Muscle layer of colon (tissue), 2 donors: ENCODE measurements at regions not wholly inside any gene's neighbourhood (a gene's known extent, or its start where the extent isn't known, plus 50 kb on each side); places are given as distances from the start of the nearest gene placed in this dataset.

Experiments used
- H3K27ac ChIP-seq: one replicate; pipeline ENCODE4 v1.7.0; 2013; ENCODE audit warnings: low read depth, mild to moderate bottlenecking, low read length, moderate library complexity
- H3K27me3 ChIP-seq, 2 donors: one replicate each; pipeline ENCODE4 v1.7.0; 2013; ENCODE audit warnings: low read length in 2 of 2, mild to moderate bottlenecking in 2 of 2; ENCODE audit not compliant: insufficient read depth in 2 of 2, control insufficient read depth in 1 of 2
- H3K36me3 ChIP-seq: one replicate; pipeline ENCODE4 v1.7.0; 2013; ENCODE audit warnings: mild to moderate bottlenecking, low read length; ENCODE audit not compliant: insufficient read depth
- H3K4me1 ChIP-seq: one replicate; pipeline ENCODE4 v1.7.0; 2013; ENCODE audit warnings: mild to moderate bottlenecking, low read length; ENCODE audit not compliant: insufficient read depth
- H3K4me3 ChIP-seq, 2 donors: one replicate each; pipeline ENCODE4 v1.7.0; 2013; ENCODE audit warnings: low read length in 2 of 2, low read depth in 1 of 2, mild to moderate bottlenecking in 1 of 2, moderate library complexity in 1 of 2
- H3K9ac ChIP-seq: one replicate; pipeline ENCODE4 v1.7.0; 2013; ENCODE audit warnings: low read length
- H3K9me3 ChIP-seq: one replicate; pipeline ENCODE4 v1.7.0; 2013; ENCODE audit warnings: mild to moderate bottlenecking, low read length
- donor health status: abdominal sarcoma.
- donor health status: Adenocarcinoma of cecum.

DNA sequence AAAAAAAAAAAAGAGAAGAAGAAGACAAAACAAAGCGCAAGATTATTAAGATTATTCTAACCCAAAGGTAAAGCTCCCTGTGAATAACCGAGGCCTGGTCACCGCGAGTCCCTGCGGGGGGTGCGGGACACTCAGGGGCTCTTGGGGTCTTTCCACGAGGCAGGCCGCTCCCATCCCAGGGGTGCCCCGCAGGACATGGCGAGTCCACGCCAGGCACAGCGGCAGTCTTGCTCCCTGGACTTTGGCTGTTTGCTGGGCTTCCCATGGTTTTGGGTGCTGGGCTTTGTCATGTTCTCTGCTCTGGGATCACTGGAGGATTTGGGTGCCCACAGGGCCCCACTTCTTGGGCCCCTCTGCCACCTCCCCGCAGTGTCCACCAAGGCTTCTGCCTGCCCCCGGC is 137.4 kb upstream of the TCERG1L start:
- H3K27me3 ChIP-seq, result peaks cover 5 to 20% of the 10 kb centered on the region in 2 donors
- H3K27ac ChIP-seq, result no peak overlapping the region
- no peaks in the 10 kb centered on the region for H3K36me3 ChIP-seq

GRCh38 chr10:131450216-131450765 is 138.8 kb upstream of the TCERG1L start:
- Histone ChIP-seq H3K9me3 (no peaks in the 10 kb centered on the region), H3K4me3 (no peak overlapping the region), H3K9ac (no peak overlapping the region), H3K36me3 (no peaks in the 10 kb centered on the region), H3K27me3 (peaks cover 8 to 12% of the 10 kb centered on the region in 2 donors), H3K27ac (no peak overlapping the region), H3K4me1 (peaks cover 4% of the 10 kb centered on the region)

More for the DNA sequence above, 137.4 kb upstream of the TCERG1L start:
- Histone ChIP-seq H3K4me3 (no peak overlapping the region), H3K4me1 (peaks cover 3% of the 10 kb centered on the region), H3K9ac (no peak overlapping the region), H3K9me3 (no peaks in the 10 kb centered on the region)

- H3K27me3 ChIP-seq, result peaks cover 8 to 12% of the 10 kb centered on the region in 2 donors
- H3K4me3 ChIP-seq, result no peak overlapping the region
- no peak overlapping the region for H3K27ac ChIP-seq
- no peaks in the 10 kb centered on the region for H3K36me3 ChIP-seq
- H3K9ac ChIP-seq, result no peak overlapping the region
- H3K4me1 ChIP-seq, result peaks cover 4% of the 10 kb centered on the region
- no peaks in the 10 kb centered on the region for H3K9me3 ChIP-seq
Observed at GRCh38 chr10:131451407-131452015, 140.0 kb upstream of the TCERG1L start.

DNA sequence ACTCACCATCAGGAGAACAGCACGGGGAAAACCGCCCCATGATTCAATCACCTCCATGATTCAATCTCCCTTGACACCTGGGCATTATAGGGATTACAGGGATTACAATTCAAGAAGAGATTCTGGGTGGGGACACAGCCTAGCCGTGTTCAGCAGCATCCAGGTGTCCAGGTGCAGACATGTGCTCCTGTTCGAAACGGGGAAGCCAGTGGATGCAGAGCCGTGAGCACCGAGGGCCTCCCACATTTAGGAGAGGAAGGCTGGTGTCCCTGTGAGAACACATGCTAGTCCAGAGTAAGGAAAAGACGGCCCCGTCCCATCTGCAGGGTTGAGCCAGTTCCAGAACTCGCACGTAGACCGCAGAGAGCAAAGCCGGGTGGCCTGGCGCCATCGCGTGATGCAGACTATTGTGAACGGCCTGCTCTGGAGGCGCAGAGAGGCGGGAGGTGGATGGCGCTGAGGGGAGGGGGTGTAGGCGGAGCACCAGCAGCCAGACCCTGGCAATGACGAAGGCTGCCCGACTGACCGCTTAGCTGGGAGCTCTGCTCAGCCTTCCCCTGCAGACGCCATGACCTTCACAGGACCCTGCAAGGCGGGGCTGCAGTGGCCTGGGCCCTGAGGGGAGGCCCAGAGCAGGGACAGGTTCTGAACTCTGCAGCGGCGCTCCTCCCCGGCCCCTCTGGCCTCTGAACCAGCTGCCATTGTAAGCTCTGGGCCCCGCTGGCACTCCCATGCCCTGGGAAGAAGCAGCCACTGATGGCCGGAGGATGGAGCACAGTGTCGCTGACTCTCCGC is 141.6 kb upstream of the TCERG1L start:
- Histone ChIP-seq H3K36me3 (no peaks in the 10 kb centered on the region), H3K4me3 (no peak overlapping the region), H3K27ac (no peak overlapping the region)

GRCh38 chr10:131453721-131454634 is 142.5 kb upstream of the TCERG1L start:
- peaks cover 4% of the 10 kb centered on the region for H3K4me1 ChIP-seq
- no peak overlapping the region for H3K27ac ChIP-seq
- H3K9ac ChIP-seq, result no peak overlapping the region
- H3K36me3 ChIP-seq, result no peaks in the 10 kb centered on the region
- peaks cover 8 to 12% of the 10 kb centered on the region in 2 donors for H3K27me3 ChIP-seq
- peak overlapping the region in 1 of 2 donors; percentile 53 for H3K4me3 ChIP-seq
- H3K9me3 ChIP-seq, result no peaks in the 10 kb centered on the region

More for the DNA sequence above, 141.6 kb upstream of the TCERG1L start:
- peaks cover 8 to 12% of the 10 kb centered on the region in 2 donors for H3K27me3 ChIP-seq
- peaks cover 4% of the 10 kb centered on the region for H3K4me1 ChIP-seq
- no peaks in the 10 kb centered on the region for H3K9me3 ChIP-seq
- no peak overlapping the region for H3K9ac ChIP-seq

DNA sequence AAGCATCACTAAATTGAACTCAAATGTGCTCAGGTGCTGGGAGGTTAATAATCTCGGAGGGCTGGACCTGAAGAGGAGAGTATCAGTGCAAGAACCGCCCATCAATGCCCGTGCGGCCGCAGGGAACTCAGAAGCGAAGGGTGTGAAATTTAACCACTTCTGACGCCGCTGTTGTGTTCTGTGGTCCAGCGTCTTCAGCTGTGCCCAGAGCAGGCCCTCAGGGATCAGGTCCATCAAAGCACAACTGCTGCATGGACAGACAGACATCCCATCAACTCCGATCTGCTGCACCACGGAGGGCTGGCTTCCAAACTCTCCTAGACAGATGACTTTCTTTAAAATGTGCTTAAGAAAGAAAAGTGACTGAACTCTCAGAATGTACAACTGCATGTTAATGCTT is 144.9 kb upstream of the TCERG1L start:
- H3K36me3 ChIP-seq, result no peaks in the 10 kb centered on the region
- peaks cover 8 to 15% of the 10 kb centered on the region in 2 donors for H3K27me3 ChIP-seq
- peaks cover 4% of the 10 kb centered on the region for H3K4me1 ChIP-seq
- no peak overlapping the region for H3K9ac ChIP-seq
- H3K9me3 ChIP-seq, result no peaks in the 10 kb centered on the region
- H3K27ac ChIP-seq, result no peak overlapping the region
- no peak overlapping the region for H3K4me3 ChIP-seq

GRCh38 chr10:131461093-131461492 is 149.6 kb upstream of the TCERG1L start:
- Histone ChIP-seq H3K9me3 (no peaks in the 10 kb centered on the region), H3K27me3 (peaks cover 0 to 5% of the 10 kb centered on the region in 2 donors), H3K27ac (no peak overlapping the region), H3K4me3 (no peak overlapping the region), H3K4me1 (no peaks in the 10 kb centered on the region), H3K36me3 (no peaks in the 10 kb centered on the region), H3K9ac (no peak overlapping the region)

- H3K4me3 ChIP-seq, result no peak overlapping the region
- H3K27me3 ChIP-seq, result peaks cover 0 to 5% of the 10 kb centered on the region in 2 donors
- H3K9me3 ChIP-seq, result no peaks in the 10 kb centered on the region
- no peak overlapping the region for H3K27ac ChIP-seq
- no peaks in the 10 kb centered on the region for H3K4me1 ChIP-seq
- H3K9ac ChIP-seq, result no peak overlapping the region
- H3K36me3 ChIP-seq, result no peaks in the 10 kb centered on the region
Observed at GRCh38 chr10:131464789-131465188, 153.3 kb upstream of the TCERG1L start.

GRCh38 chr10:131469551-131469950 is 158.0 kb upstream of the TCERG1L start:
- H3K27ac ChIP-seq, result no peak overlapping the region
- no peaks in the 10 kb centered on the region for H3K27me3 ChIP-seq
- no peak overlapping the region for H3K4me3 ChIP-seq
- H3K9me3 ChIP-seq, result no peaks in the 10 kb centered on the region
- no peak overlapping the region for H3K9ac ChIP-seq
- no peaks in the 10 kb centered on the region for H3K36me3 ChIP-seq
- no peaks in the 10 kb centered on the region for H3K4me1 ChIP-seq

DNA sequence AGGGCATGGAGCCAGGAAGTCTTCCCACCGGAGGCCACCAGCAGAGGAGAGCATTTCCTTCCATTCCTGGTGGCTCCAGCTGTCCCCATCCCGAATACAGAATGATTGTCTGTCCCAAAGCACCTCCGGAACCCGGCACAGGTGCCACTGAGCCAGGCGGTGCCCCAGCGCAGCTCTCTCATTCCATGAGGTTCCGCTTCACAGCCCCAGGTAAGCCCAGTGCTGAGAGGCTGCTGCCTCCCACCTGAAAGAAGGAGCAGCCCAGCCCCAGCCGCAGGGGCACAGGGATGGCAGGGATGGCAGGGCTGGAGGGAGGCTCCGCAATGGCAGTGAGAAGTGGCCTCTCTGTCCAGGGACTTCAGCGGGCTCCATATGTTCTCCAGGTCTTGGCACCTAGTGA is 162.1 kb upstream of the TCERG1L start:
- Histone ChIP-seq H3K4me3 (no peak overlapping the region), H3K4me1 (no peaks in the 10 kb centered on the region), H3K27me3 (no peaks in the 10 kb centered on the region), H3K36me3 (no peaks in the 10 kb centered on the region), H3K9ac (no peak overlapping the region), H3K27ac (no peak overlapping the region), H3K9me3 (no peaks in the 10 kb centered on the region)

- Histone ChIP-seq H3K9ac (no peak overlapping the region), H3K27ac (no peak overlapping the region), H3K36me3 (no peaks in the 10 kb centered on the region), H3K9me3 (no peaks in the 10 kb centered on the region), H3K4me1 (no peaks in the 10 kb centered on the region), H3K4me3 (no peak overlapping the region), H3K27me3 (no peaks in the 10 kb centered on the region)
Observed at GRCh38 chr10:131474416-131474815, 162.9 kb upstream of the TCERG1L start.
